Neural cell (in vitro differentiated cells): ENCODE measurements at regions not wholly inside any gene's neighbourhood (a gene's known extent, or its start where the extent isn't known, plus 50 kb on each side); places are given as distances from the start of the nearest gene placed in this dataset.

Experiments
- H2AFZ ChIP-seq: fragments of 200-600, 300-800 bp; sonication (generic), shearing (Covaris generic); 2 replicates; pipeline ENCODE4 v1.6.0; 2014; ENCODE audit warnings: low read depth, mild to moderate bottlenecking, antibody characterized with exemption, low read length, moderate library complexity
- H3F3A ChIP-seq: fragments of 200-600 bp; shearing (Covaris generic); 2 replicates; pipeline ENCODE4 v1.6.1; 2016; ENCODE audit warnings: mild to moderate bottlenecking, moderate library complexity, mixed read lengths, antibody characterized with exemption, low read length; ENCODE audit not compliant: insufficient read depth, poor library complexity, severe bottlenecking
- H3K27ac ChIP-seq: fragments of 200-600, 300-800 bp; sonication (generic), shearing (Covaris generic); 2 replicates; pipeline ENCODE4 v1.5.1; 2014; ENCODE audit warnings: mild to moderate bottlenecking, low read length, moderate library complexity
- H3K27me3 ChIP-seq: fragments of 300-800, 200-600 bp; sonication (generic), shearing (Covaris generic); 2 replicates; pipeline ENCODE4 v1.6.0; 2014; ENCODE audit warnings: mild to moderate bottlenecking, low read depth, low read length, moderate library complexity; ENCODE audit not compliant: insufficient read depth
- H3K36me3 ChIP-seq: fragments of 300-800, 200-600 bp; sonication (generic), shearing (Covaris generic); 2 replicates; pipeline ENCODE4 v1.5.1; 2014; ENCODE audit warnings: mild to moderate bottlenecking, antibody characterized with exemption, low read length, moderate library complexity; ENCODE audit not compliant: insufficient read depth
- H3K4me2 ChIP-seq: fragments of 300-800, 200-600 bp; sonication (generic), shearing (Covaris generic); 2 replicates; pipeline ENCODE4 v1.6.0; 2014; ENCODE audit warnings: mild to moderate bottlenecking, low read length
- H3K4me3 ChIP-seq: fragments of 300-800, 200-600 bp; sonication (generic), shearing (Covaris generic); 2 replicates; pipeline ENCODE4 v1.5.1; 2014; ENCODE audit warnings: mild to moderate bottlenecking, low read length, moderate library complexity
- H3K79me2 ChIP-seq: fragments of 200-600 bp; shearing (Covaris generic); replicated peaks from 2 replicates; pipeline ENCODE4 v1.6.0; 2014; ENCODE audit warnings: mild to moderate bottlenecking, low read length, moderate library complexity; ENCODE audit not compliant: insufficient read depth
- H3K9ac ChIP-seq: fragments of 300-800, 200-600 bp; sonication (generic), shearing (Covaris generic); 2 replicates; pipeline ENCODE4 v1.6.1; 2016; ENCODE audit warnings: mild to moderate bottlenecking, low read length, mixed read lengths
- H3K9me2 ChIP-seq: fragments of 200-600 bp; shearing (Covaris generic); 2 replicates; pipeline ENCODE4 v1.6.1; 2016; ENCODE audit warnings: mild to moderate bottlenecking, low read length, mixed read lengths; ENCODE audit not compliant: insufficient read depth
- H3K9me3 ChIP-seq: fragments of 200-600, 300-800 bp; sonication (generic), shearing (Covaris generic); 2 replicates; pipeline ENCODE4 v1.6.1; 2016; ENCODE audit warnings: mild to moderate bottlenecking, mixed run types, low read length, moderate library complexity, mixed read lengths
- H4K20me1 ChIP-seq: fragments of 200-600 bp; shearing (Covaris generic); 2 replicates; pipeline ENCODE4 v1.6.1; 2016; ENCODE audit warnings: mild to moderate bottlenecking, mixed run types; ENCODE audit not compliant: insufficient read depth
- CTCF ChIP-seq: fragments of 450-650 bp; IDR thresholded peaks from 2 replicates; pipeline ENCODE4 v1.5.1; 2014; ENCODE audit warnings: antibody characterized with exemption, mild to moderate bottlenecking, moderate library complexity; ENCODE audit not compliant: poor library complexity, severe bottlenecking
- EP300 ChIP-seq: fragments of 450-650 bp; conservative IDR thresholded peaks from 2 replicates; pipeline ENCODE4 v1.6.1; 2014; ENCODE audit warnings: antibody characterized with exemption, mild to moderate bottlenecking, moderate library complexity; ENCODE audit not compliant: poor library complexity, severe bottlenecking
- EZH2 ChIP-seq: fragments of 200-600, 300-800 bp; shearing (Covaris generic), sonication (generic); IDR thresholded peaks from 2 replicates; pipeline ENCODE4 v1.6.1; 2014; ENCODE audit warnings: antibody characterized with exemption, low read length, borderline replicate concordance, mild to moderate bottlenecking; ENCODE audit not compliant: insufficient read depth, poor library complexity, severe bottlenecking
- MXI1 ChIP-seq: fragments of 450-650 bp; conservative IDR thresholded peaks from 2 replicates; pipeline ENCODE4 v1.6.1; 2014; ENCODE audit warnings: antibody characterized with exemption, mild to moderate bottlenecking; ENCODE audit not compliant: poor library complexity, severe bottlenecking
- POLR2AphosphoS5 ChIP-seq: IDR thresholded peaks from 2 replicates; pipeline ENCODE4 v1.6.1; 2012
- RAD21 ChIP-seq: fragments of 450-650 bp; conservative IDR thresholded peaks from 2 replicates; pipeline ENCODE4 v1.6.1; 2014; ENCODE audit warnings: antibody characterized with exemption, mild to moderate bottlenecking, moderate library complexity
- REST ChIP-seq: IDR thresholded peaks from 2 replicates; pipeline ENCODE4 v1.6.1; 2012; ENCODE audit warnings: borderline replicate concordance
- SMC3 ChIP-seq: fragments of 450-650 bp; conservative IDR thresholded peaks from 2 replicates; pipeline ENCODE4 v1.6.1; 2014; ENCODE audit warnings: antibody characterized with exemption, mild to moderate bottlenecking, moderate library complexity; ENCODE audit not compliant: poor library complexity
- TAF1 ChIP-seq: IDR thresholded peaks from 2 replicates; pipeline ENCODE4 v1.6.1; 2012; ENCODE audit warnings: low read depth

GRCh38 chr1:18010408-18010807 is 97.2 kb upstream of the IGSF21 start:
- no peaks in the 10 kb centered on the region for H3K9me3 ChIP-seq
- no peak overlapping the region for H3K9ac ChIP-seq
- H3K27ac ChIP-seq, result no peak overlapping the region

DNA sequence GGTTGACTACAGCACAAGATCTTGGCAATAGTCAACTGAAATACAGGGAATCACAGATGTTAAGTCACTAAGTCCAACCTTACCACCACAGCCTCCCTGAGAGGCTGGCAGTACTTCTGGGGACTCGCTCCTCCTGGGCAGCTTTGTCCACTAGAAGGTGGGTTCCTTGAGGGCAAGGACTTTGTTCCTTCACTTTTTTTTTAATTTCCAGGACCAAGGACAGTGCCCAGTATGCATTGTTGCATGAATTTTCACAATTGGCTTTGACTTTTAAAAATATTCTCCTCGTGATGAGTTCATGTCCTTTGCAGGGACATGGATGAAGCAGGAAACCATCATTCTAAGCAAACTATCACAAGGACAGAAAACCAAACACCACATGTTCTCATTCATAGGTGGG is 96.7 kb upstream of the IGSF21 start:
- Histone ChIP-seq H3K4me2 (no peak overlapping the region), H3K79me2 (no peaks in the 10 kb centered on the region), H3K27ac (no peak overlapping the region), H2AFZ (no peak overlapping the region), H3F3A (no peaks in the 10 kb centered on the region), H3K9me3 (no peaks in the 10 kb centered on the region), H3K27me3 (no peaks in the 10 kb centered on the region), H3K9me2 (no peaks in the 10 kb centered on the region), H3K4me3 (no peak overlapping the region), H4K20me1 (no peaks in the 10 kb centered on the region), H3K36me3 (no peaks in the 10 kb centered on the region), H3K9ac (no peak overlapping the region)
- TF ChIP-seq REST, result no peak
- no peak for TF ChIP-seq EZH2
- TF ChIP-seq SMC3, result no peak
- TF ChIP-seq POLR2AphosphoS5, result no peak
- TF ChIP-seq TAF1, result no peak

More at GRCh38 chr1:18010408-18010807, 97.2 kb upstream of the IGSF21 start:
- no peak overlapping the region for H3K4me3 ChIP-seq
- no peaks in the 10 kb centered on the region for H3F3A ChIP-seq
- H3K79me2 ChIP-seq, result no peaks in the 10 kb centered on the region
- H3K27me3 ChIP-seq, result no peaks in the 10 kb centered on the region
- H4K20me1 ChIP-seq, result no peaks in the 10 kb centered on the region
- no peak overlapping the region for H3K4me2 ChIP-seq
- H3K9me2 ChIP-seq, result no peaks in the 10 kb centered on the region
- no peak overlapping the region for H2AFZ ChIP-seq
- TF ChIP-seq SMC3, result no peak
- TF ChIP-seq MXI1, result no peak
- no peak for TF ChIP-seq RAD21
- TF ChIP-seq REST, result no peak
- no peak for TF ChIP-seq CTCF
- no peak for TF ChIP-seq POLR2AphosphoS5
- no peak for TF ChIP-seq EP300
- no peak for TF ChIP-seq TAF1
- no peak for TF ChIP-seq EZH2
- no peaks in the 10 kb centered on the region for H3K36me3 ChIP-seq
